Inflammatory macrophage treated with lipopolysaccharide for 1 hour (primary cell): ENCODE measurements at regions not wholly inside any gene's neighbourhood (a gene's known extent, or its start where the extent isn't known, plus 50 kb on each side); places are given as distances from the start of the nearest gene placed in this dataset.
"Not testable (repeated sequence)": the region's sequence is repeated elsewhere in the genome, so short reads cannot be mapped to it uniquely, and the experiment has no call there.

Experiments used
- DNase-seq, 2 donors: peaks; one replicate each; pipeline ENCODE4 v3.0.0-alpha.2; 2020 to 2022

GRCh38 chr7:142498364-142498763 is 240.5 kb upstream of the PRSS58 start:
- no peak for DNase-seq

- DNase-seq: peak; percentile 36 to 59
These were observed 238.7 kb upstream of the PRSS58 start for GRCh38 chr7:142496545-142496991.

- not testable (repeated sequence) for DNase-seq
These were observed 238.0 kb upstream of the PRSS58 start for GRCh38 chr7:142495879-142496278.

- not testable (repeated sequence) for DNase-seq
These were observed 237.4 kb upstream of the PRSS58 start for GRCh38 chr7:142495301-142495700.

- DNase-seq: no peak
These were observed 236.2 kb upstream of the PRSS58 start for GRCh38 chr7:142494021-142494420.

GRCh38 chr7:142488842-142489241 is 231.0 kb upstream of the PRSS58 start:
- DNase-seq: no peak

- DNase-seq: peak; percentile 28 to 36
These were observed 230.3 kb upstream of the PRSS58 start for GRCh38 chr7:142488036-142488633.

- not testable (repeated sequence) for DNase-seq
These were observed 229.7 kb upstream of the PRSS58 start for GRCh38 chr7:142487565-142487964.

- no peak for DNase-seq
These were observed 229.3 kb upstream of the PRSS58 start for GRCh38 chr7:142487124-142487523.

GRCh38 chr7:142485617-142486226 is 227.9 kb upstream of the PRSS58 start:
- DNase-seq: peak in 1 of 2 donors; percentile 21

GRCh38 chr7:142483659-142484317 is 225.9 kb upstream of the PRSS58 start:
- no peak for DNase-seq

- DNase-seq: peak; percentile 42 to 69
These were observed 225.2 kb upstream of the PRSS58 start for GRCh38 chr7:142482891-142483658.

- DNase-seq: no peak
These were observed 223.7 kb upstream of the PRSS58 start for GRCh38 chr7:142481548-142481947.

GRCh38 chr7:142478479-142479220 is 220.8 kb upstream of the PRSS58 start:
- DNase-seq: peak; percentile 54 to 64

GRCh38 chr7:142477801-142478200 is 219.9 kb upstream of the PRSS58 start:
- not testable (repeated sequence) for DNase-seq

- no peak for DNase-seq
These were observed 219.3 kb upstream of the PRSS58 start for GRCh38 chr7:142477079-142477651.

GRCh38 chr7:142476077-142476476 is 218.2 kb upstream of the PRSS58 start:
- no peak for DNase-seq

GRCh38 chr7:142471820-142472219 is 214.0 kb upstream of the PRSS58 start:
- DNase-seq: no peak

GRCh38 chr7:142470544-142470830 is 212.6 kb upstream of the PRSS58 start:
- DNase-seq: no peak

GRCh38 chr7:142469696-142470543 is 212.1 kb upstream of the PRSS58 start:
- DNase-seq: no peak

- no peak for DNase-seq
These were observed 211.2 kb upstream of the PRSS58 start for GRCh38 chr7:142468871-142469665.
